ENCODE measurements at regions not wholly inside any gene's neighbourhood (a gene's known extent, or its start where the extent isn't known, plus 50 kb on each side); places are given as distances from the start of the nearest gene placed in this dataset.
"Not testable (repeated sequence)": the region's sequence is repeated elsewhere in the genome, so short reads cannot be mapped to it uniquely, and the experiment has no call there.

DNA sequence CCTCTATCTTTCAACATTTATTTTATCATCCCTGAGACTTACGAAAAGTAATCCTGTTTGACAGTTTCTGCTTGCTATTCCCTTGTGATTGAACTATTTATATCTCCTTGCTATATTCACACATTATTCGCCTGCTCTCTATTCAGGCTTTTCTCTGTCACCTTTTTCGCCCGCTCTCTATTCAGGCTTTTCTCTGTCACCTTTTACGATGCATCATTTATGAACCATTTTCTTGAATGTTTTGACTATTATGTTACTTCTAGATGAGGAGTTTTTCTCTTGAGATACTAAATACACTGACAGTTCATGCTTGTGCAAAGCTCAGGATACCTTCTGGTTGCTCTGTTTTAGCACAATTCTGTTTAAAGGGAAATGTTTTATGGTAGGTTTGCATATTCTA, 143.3 kb upstream of the VSTM2A start:
- DNase-seq = no peak

DNA sequence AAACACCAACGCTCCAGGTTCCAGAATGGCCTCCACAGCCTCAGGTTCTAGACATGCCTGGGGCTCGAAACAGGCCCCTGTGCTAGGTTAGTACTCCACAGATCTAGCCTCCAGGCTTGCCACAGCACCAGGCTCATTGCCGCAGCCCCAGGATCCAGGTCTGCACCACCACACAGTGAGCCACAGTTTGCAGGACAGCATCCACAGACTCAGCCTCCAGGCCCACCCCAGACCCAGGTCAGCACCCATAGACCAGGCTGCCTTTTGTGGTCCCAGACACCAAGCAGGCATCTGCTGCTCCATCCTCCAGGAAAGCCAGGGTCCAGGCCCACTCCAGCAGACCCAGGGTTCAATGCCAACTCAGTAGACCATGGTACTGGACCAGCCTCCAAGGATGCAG, 132.3 kb upstream of the VSTM2A start:
- no peak for DNase-seq

DNA sequence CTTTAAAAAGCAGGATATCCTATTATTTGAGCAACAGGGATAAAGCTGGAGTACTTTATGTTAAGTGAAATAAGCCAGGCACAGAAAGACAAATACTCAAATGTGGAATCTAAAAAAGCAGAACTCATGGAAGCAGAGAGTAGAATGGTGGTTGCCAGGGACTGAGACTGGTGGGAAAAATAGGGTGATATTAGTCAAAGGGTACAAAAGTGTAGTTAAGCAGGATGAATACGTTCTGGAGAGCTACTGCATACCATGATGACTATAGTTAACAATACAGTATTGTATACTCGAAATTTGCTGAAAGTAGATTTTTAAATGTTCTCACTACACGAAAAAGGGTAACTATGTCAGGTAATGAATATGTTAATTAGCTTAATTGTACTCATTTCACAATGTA, 125.5 kb upstream of the VSTM2A start:
- DNase-seq = no peak

DNA sequence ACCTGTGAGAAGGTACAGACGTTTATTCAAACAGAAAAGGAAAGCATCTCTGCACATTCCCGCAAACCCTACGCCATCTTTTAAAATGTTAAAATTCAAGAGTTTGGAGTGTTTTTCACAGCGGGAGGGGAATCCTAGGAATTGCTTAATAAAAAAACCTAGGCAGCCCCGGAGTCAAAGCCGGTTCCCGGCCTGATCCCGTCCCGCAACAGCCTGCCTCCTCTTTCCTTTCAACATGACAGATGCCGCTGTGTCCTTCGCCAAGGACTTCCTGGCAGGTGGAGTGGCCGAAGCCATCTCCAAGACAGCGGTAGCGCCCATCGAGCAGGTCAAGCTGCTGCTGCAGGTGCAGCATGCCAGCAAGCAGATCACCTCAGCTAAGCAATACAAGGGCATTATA, 123.0 kb upstream of the VSTM2A start:
- DNase-seq = no peak

DNA sequence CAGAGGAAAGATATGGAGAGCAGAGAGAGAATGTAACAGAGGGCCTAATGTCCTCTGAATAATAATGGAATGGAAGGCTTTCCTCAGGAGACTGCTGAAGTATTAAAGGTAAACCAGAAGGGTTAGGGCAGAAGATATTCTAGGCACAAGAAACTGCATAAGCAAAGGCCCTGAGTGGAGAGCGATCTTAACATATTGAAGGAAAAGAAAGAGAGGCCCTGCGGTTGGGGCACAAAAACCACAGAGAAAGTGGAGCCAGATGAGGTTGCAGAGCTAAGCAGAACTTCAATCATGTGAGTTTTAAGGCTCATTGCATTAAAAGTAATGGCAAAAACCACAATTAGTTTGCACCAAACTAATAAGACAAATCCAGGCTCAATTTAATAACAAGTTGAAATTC, 115.8 kb upstream of the VSTM2A start:
- no peak for DNase-seq

DNA sequence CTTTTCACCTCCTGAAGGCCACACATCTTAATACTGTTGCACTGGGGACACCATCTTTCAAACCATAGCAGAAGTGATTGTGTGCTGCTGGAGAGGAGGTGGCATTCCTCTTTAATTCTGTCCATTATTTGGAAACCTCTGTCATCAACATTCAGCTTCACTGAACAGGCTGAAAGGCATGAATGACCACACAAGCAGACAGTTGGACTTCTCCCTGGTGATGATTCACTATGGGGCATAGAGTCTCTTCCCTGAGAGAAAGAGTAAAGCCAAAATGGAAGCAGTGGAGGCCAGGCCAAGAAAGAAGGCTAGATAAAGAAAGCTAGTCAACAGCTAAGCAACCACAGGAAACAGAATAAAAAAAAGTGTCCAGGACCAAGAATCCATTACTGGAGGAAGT, 113.1 kb upstream of the VSTM2A start:
- DNase-seq = no peak

DNA sequence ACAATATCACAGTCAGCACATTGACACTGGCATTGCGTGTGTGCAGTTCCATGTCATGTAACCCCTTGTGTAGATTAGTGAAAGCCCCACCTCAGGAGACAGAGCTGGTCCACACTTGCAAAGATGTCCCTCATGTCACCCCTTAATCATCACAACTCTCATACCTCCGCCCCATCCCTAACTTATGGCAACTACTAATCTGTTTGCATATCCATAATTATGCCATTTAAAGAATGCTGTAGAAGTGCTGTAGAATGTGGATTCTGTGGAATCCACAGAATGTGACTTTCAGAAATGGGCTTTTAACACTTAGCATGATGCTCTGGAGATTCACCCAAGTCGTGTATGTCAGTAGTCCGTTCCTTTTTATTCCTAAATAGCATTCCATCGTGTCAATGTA, 102.8 kb upstream of the VSTM2A start:
- no peak for DNase-seq

DNA sequence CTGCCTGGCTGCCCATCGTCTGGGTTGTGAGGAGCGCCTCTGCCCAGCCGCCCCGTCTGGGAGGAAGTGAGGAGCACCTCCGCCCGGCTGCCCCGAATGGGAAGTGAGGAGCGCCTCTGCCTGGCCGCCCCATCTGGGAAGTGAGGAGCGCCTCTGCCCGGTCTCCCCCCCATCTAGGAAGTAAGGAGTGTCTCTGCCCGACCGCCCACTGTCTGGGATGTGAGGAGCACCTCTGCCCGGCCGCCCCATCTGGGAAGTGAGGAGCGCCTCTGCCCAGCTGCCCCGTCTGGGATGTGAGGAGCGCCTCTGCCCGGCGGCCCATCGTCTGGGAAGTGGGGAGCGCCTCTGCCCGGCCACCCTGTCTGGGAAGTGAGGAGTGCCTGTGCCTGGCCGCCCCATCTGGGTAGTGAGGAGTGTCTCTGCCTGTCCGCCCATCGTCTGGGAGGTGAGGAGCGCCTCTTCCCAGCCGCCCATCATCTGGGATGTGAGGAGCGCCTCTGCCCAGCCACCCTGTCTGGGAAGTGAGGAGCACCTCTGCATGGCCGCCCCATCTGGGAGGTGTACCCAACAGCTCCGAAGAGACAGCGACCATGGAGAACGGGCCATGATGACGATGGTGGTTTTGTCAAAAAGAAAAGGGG, 98.0 kb upstream of the VSTM2A start:
- DNase-seq = not testable (repeated sequence)

DNA sequence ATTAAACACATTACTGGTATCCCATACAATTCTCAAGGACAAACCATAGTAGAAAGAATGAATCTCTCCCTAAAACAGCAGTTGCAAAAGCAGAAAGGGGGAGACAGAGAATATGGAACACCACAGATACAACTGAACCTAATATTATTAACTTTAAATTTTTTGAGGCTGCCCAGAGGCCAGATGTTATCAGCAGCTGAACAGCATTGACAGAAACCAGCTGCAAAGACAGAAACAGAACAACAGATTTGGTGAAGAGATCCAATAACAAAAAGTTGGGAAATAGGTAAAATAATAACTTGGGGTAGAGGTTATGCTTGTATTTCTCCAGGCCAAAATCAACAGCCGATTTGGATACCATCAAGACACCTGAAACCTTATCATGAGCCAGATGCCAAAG, 89.0 kb upstream of the VSTM2A start:
- not testable (repeated sequence) for DNase-seq

DNA sequence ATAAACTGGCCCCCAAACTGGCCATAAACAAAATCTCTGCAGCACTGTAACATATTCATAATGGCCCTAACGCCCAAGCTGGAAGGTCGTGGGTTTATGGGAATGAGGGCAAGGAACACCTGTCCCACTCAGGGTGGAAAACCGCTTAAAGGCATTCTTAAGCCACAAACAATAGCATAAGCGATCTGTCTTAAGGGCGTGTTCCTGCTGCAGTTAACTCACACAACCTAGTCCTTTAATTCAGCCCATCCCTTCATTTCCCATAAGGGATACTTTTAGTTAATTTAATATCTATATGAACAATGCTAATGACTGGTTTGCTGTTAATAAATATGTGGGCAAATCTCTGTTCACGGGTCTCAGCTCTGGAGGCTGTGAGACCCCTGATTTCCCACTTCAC, 87.5 kb upstream of the VSTM2A start:
- DNase-seq = not testable (repeated sequence)

DNA sequence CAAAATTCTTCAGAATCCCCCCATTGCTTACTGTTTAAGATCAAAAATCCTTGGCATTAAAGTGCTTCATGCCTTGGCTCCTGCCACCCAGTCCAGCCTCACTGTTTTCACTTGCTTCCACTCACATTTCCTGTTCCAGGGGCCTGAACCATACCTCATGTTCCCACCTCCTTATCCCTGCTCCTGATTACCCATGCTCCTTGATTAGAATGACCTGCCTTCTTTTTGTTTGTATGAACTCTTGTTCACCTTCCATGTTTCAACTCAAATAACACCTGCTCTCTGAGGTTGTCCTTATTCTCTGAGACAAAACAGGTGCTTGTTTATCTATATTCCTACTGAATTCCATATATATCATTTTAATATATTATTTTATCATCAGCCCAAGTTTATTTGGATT, 77.1 kb upstream of the VSTM2A start:
- no peak for DNase-seq

DNA sequence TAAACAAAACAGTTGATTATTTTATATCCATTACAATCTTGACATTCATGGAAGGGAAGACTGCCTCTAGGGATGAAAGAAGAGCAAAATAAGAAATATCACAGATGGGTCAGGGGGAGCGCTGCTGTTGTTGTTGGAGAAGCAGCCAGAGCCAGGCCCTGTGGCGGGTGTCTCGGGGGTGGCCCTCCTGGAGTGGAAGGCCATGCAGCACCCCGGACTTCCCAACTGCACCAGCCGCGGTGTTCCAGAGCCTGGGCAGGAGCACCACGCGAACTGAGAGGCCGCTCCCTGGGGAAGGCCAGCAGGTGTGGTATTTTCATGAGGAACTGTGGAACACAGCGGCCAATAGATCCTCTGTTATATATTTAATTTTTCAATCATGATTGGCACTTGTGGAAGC, 72.4 kb upstream of the VSTM2A start:
- no peak for DNase-seq

DNA sequence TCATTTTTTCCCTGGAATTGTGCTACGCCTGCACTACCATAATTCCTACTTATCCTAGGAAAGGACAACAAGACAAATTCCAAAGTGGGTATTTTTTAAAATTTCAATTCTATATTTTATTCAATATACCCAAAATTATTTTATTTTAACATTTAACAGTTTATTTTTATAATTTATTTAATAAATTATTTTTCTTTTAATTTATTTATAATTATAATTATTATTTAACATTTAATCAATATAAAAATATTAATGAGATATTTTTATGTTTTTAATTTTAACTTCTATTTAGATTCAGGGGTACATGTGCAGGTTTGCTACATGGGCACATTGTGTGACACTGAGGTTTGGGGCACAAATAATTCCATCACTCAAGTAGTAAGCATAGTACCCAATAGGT, 65.6 kb upstream of the VSTM2A start:
- no peak for DNase-seq

DNA sequence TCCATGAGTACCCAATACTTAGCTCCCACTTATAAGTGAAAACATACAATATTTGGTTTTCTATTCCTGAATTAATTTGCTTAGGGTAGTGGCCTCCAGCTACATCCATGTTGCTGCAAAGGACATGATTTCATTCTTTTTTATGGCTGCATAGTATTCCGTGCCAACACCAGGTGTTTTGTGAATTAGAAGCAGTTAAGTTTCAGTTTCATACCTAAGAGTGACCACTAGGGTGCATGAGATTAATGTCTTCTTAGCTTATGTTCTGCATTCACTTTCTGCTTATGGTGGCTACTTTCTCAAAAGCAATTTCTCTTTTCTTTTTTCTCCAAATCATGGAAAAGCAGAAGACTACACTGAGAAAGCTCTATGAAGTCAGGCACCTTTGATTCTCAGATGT, 65.1 kb upstream of the VSTM2A start:
- DNase-seq = no peak

DNA sequence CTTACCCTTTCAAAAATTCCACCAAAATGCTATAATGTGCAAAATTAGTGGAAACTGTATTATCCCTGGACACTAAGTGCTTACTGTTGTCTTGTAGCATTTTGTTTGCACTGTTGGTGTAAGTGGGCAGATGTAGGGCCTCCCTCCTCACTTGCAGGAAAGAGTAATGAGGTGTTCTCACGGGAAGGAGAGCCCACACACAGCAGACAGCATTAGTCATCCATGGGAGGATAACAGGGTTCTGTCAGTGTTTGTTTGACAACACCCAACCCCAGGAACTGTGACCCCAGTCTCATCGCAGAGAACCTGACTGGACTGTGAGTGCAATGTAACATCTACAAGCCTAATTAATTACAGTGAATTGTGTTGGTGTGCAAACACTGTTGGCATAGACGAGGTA, 58.7 kb upstream of the VSTM2A start:
- no peak for DNase-seq

DNA sequence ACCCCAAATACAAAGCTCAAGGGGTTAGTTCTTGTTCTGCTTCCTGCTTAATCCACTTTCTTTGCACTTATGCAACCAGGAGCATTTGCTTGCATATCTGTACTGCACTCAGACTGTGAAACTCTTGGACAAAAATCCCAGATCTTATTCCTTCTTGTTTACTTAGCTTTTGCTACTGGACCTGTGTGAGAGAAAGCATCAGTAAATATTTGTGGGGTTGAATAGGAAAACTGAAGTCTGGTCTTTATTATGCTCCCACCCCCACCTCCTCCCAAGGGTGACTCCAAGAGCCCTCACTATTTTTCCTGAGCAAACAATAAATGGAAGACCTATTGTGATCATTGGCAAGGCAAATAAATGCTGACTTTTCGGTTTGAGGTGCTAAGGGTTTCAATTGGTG, 57.1 kb upstream of the VSTM2A start:
- DNase-seq = no peak
